ENCODE measurements at regions not wholly inside any gene's neighbourhood (a gene's known extent, or its start where the extent isn't known, plus 50 kb on each side); places are given as distances from the start of the nearest gene placed in this dataset.

DNA sequence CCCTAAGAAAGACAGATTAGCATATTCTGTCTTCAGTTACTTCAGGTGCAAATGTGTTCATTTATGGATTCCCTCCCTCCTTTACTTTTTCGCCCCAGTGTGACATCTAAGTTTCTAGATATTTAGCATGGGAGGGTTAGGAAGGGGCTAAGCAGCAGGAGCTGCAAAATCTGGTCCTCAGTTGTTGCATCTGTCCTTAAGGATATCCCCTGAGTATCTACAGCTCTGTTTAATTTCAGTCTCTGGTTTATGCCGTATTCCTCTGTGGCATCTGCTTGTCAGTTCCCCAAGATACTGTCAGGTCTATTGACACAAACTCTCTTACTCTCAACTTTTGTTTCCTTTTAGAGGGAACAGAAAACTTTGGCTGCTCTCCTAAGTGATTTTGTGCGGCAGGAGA is 754.6 kb upstream of the MAP3K7 start:
- 34% methylated on average over 3 of the region's 3 CpGs for WGBS
- TF ChIP-seq ATF3 (IDR thresholded peaks at IDR 0.05) (no peak), NR2F2 (IDR thresholded peaks at IDR 0.05) (no peak), SP1 (IDR thresholded peaks at IDR 0.05) (no peak), HNF4A (conservative IDR thresholded peaks at IDR 0.05) (no peak), ZBTB33 (IDR thresholded peaks at IDR 0.05) (no peak), GABPA (IDR thresholded peaks at IDR 0.05 in 1 of 2, conservative IDR thresholded peaks at IDR 0.05 in 1 of 2) (no peak), JUND (IDR thresholded peaks at IDR 0.05) (no peak), HNF4G (IDR thresholded peaks at IDR 0.05) (no peak), RAD21 (IDR thresholded peaks at IDR 0.05) (no peak), RXRA (IDR thresholded peaks at IDR 0.05) (no peak), TAF1 (conservative IDR thresholded peaks at IDR 0.05) (no peak), YY1 (IDR thresholded peaks at IDR 0.05) (no peak)
- H3K9me3 ChIP-seq (ENCODE audit: control insufficient read depth in 4 of 4, low read length in 3 of 4): no peaks in the 10 kb centered on the region
- H3K36me3 ChIP-seq (ENCODE audit: control insufficient read depth in 4 of 4, insufficient read depth in 3 of 4, low read depth in 1 of 4, low read length in 3 of 4): no peaks in the 10 kb centered on the region
- no peaks in the 10 kb centered on the region for H3K4me1 ChIP-seq (ENCODE audit: control insufficient read depth in 4 of 4, insufficient read depth in 4 of 4, low read length in 3 of 4)
- no peak overlapping the region for H3K27ac ChIP-seq (ENCODE audit: low read depth in 1 of 2, low read length in 2 of 2)
- DNase-seq (ENCODE audit: low spot score): no peak
- no peaks in the 10 kb centered on the region for H3K27me3 ChIP-seq (ENCODE audit: control insufficient read depth in 4 of 4, insufficient read depth in 4 of 4, low read length in 3 of 4)
- H3K9ac ChIP-seq (ENCODE audit: low read depth in 1 of 2, low read length in 2 of 2): no peak overlapping the region
- no peak overlapping the region for H3K4me3 ChIP-seq (ENCODE audit: low read depth in 1 of 3, low read length in 3 of 3)

DNA sequence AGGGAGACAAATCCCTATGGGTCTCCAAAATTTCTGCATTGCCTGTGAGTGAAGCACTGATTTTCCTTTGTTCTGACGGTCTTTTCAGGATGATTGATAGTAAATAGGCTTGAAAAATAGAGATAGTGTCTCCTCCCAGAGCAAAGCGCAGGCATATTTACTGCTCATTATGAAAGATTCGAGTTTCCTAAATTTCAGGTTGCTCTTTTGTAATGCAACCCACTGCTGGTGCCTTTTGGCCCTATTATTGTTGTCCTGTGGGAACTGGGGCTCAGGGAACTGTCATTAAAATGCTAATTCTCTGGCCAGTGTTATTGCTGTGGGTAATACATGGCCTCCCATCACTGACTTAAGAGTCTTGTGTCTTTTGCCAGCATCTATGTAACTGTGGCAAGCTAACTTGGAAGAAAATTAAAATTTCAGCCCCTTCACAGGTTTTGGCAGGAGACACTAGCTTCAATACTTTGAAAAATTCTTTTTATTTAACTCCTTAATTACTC is 754.1 kb upstream of the MAP3K7 start:
- Histone ChIP-seq H3K27me3 (ENCODE audit: control insufficient read depth in 4 of 4, insufficient read depth in 4 of 4, low read length in 3 of 4) (no peaks in the 10 kb centered on the region), H3K36me3 (ENCODE audit: control insufficient read depth in 4 of 4, insufficient read depth in 3 of 4, low read depth in 1 of 4, low read length in 3 of 4) (no peaks in the 10 kb centered on the region), H3K4me1 (ENCODE audit: control insufficient read depth in 4 of 4, insufficient read depth in 4 of 4, low read length in 3 of 4) (no peaks in the 10 kb centered on the region), H3K4me3 (ENCODE audit: low read depth in 1 of 3, low read length in 3 of 3) (no peak overlapping the region), H3K27ac (ENCODE audit: low read depth in 1 of 2, low read length in 2 of 2) (no peak overlapping the region), H3K9ac (ENCODE audit: low read depth in 1 of 2, low read length in 2 of 2) (no peak overlapping the region), H3K9me3 (ENCODE audit: control insufficient read depth in 4 of 4, low read length in 3 of 4) (no peaks in the 10 kb centered on the region)
- no peak for DNase-seq (ENCODE audit: low spot score)
- TF ChIP-seq HNF4A (conservative IDR thresholded peaks at IDR 0.05): no peak
- TF ChIP-seq TAF1 (conservative IDR thresholded peaks at IDR 0.05): no peak
- 48% methylated on average over 3 of the region's 3 CpGs for WGBS

DNA sequence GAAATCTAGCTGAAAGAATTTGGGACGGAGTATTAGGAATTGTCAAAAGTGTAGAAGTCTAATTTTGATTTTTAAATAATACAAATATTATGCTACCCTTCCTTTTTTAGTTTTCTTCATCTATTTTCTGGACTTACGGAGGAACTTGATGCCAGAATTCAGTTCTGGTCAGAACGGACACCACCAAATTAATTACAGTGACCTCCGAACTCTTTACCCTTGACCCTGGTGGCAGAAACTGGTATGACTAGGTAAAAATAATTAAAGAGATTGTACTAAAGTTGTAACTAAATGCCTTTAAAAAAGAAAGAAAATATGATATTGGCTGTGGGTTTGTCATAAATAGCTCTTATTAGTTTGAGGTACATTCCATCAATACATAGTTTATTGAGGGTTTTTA is 751.1 kb upstream of the MAP3K7 start:
- H3K27ac ChIP-seq (ENCODE audit: low read depth in 1 of 2, low read length in 2 of 2): no peak overlapping the region
- 78% methylated on average over 4 of the region's 4 CpGs for WGBS
- H3K36me3 ChIP-seq (ENCODE audit: control insufficient read depth in 4 of 4, insufficient read depth in 3 of 4, low read depth in 1 of 4, low read length in 3 of 4): no peaks in the 10 kb centered on the region
- DNase-seq (ENCODE audit: low spot score): no peak
- TF ChIP-seq REST (IDR thresholded peaks at IDR 0.05) (no peak), HNF4A (conservative IDR thresholded peaks at IDR 0.05) (no peak), CTCF (IDR thresholded peaks at IDR 0.05; ENCODE audit: low read depth, low read length, missing input control) (no peak), EGR1 (IDR thresholded peaks at IDR 0.05; ENCODE audit: low read depth in 2 of 2) (no peak), JUND (IDR thresholded peaks at IDR 0.05) (no peak), FOXA1 (IDR thresholded peaks at IDR 0.05) (no peak), YY1 (IDR thresholded peaks at IDR 0.05) (no peak)
- peaks cover 0 to 4% (median 2%) of the 10 kb centered on the region in 4 donors for H3K9me3 ChIP-seq (ENCODE audit: control insufficient read depth in 4 of 4, low read length in 3 of 4)
- no peaks in the 10 kb centered on the region for H3K27me3 ChIP-seq (ENCODE audit: control insufficient read depth in 4 of 4, insufficient read depth in 4 of 4, low read length in 3 of 4)
- H3K9ac ChIP-seq (ENCODE audit: low read depth in 1 of 2, low read length in 2 of 2): no peak overlapping the region
- H3K4me1 ChIP-seq (ENCODE audit: control insufficient read depth in 4 of 4, insufficient read depth in 4 of 4, low read length in 3 of 4): no peaks in the 10 kb centered on the region
- H3K4me3 ChIP-seq (ENCODE audit: low read depth in 1 of 3, low read length in 3 of 3): no peak overlapping the region

All from liver (tissue), 8 donors.